IMR-90 (cell line): ENCODE measurements at regions not wholly inside any gene's neighbourhood (a gene's known extent, or its start where the extent isn't known, plus 50 kb on each side); places are given as distances from the start of the nearest gene placed in this dataset.

Experiments used
- ATAC-seq: fragments of 200-7000 bp; cut with Tn5 transposase; 2 replicates; pipeline ENCODE4 v1.9.1; 2020; ENCODE audit warnings: low read depth, mild to moderate bottlenecking, moderate library complexity
- BruUV-seq: library from RNA; stranded (reverse); fragments of 400-500 nt; replicated peaks from 2 replicates; lab custom pipeline; 2021; lab: Mats Ljungman, UMichigan
- CTCF ChIA-PET: fragments of 300-600 bp; formaldehyde crosslinking; extraction: SDS; loops from one replicate; lab custom pipeline; 2021; ENCODE audit warnings: antibody characterized with exemption; lab: Yijun Ruan, JAX
- POLR2A ChIA-PET: fragments of 300-600 bp; sonication (Branson Sonifier 250); formaldehyde crosslinking; loops from one replicate; lab custom pipeline; 2022; ENCODE audit warnings: antibody characterized with exemption; ENCODE audit not compliant: unreplicated experiment; lab: Charles Lee
- DNase-seq: peaks from one replicate; pipeline ENCODE4 v3.0.0; 2013
- H2AFZ ChIP-seq: replicated peaks from 2 replicates; pipeline ENCODE3; 2013; ENCODE audit warnings: low read length, mild to moderate bottlenecking; ENCODE audit not compliant: poor library complexity
- H2AK5ac ChIP-seq: 2 replicates; pipeline ENCODE4 v1.6.1; 2013; ENCODE audit warnings: low read depth, low read length, inconsistent platforms
- H2AK9ac ChIP-seq: replicated peaks from 2 replicates; pipeline ENCODE3; 2013; ENCODE audit warnings: mild to moderate bottlenecking, low read depth, low read length, moderate library complexity; ENCODE audit not compliant: poor library complexity
- H2BK120ac ChIP-seq: 2 replicates; pipeline ENCODE4 v1.6.1; 2013; ENCODE audit warnings: low read depth, low read length, inconsistent platforms
- H2BK15ac ChIP-seq: 3 replicates; pipeline ENCODE4 v1.6.1; 2013; ENCODE audit warnings: low read depth, low read length, inconsistent platforms
- H2BK20ac ChIP-seq: 2 replicates; pipeline ENCODE4 v1.6.1; 2013; ENCODE audit warnings: low read depth, mild to moderate bottlenecking, inconsistent platforms, low read length, moderate library complexity
- H2BK5ac ChIP-seq: 2 replicates; pipeline ENCODE4 v1.6.1; 2013; ENCODE audit warnings: mild to moderate bottlenecking, low read depth, low read length, inconsistent platforms; ENCODE audit not compliant: poor library complexity, severe bottlenecking
- H3K14ac ChIP-seq: replicated peaks from 2 replicates; pipeline ENCODE4 v1.6.1; 2013; ENCODE audit warnings: low read depth, low read length, inconsistent platforms
- H3K18ac ChIP-seq: 2 replicates; pipeline ENCODE4 v1.6.1; 2013; ENCODE audit warnings: low read depth, low read length, control low read depth
- H3K23ac ChIP-seq: 2 replicates; pipeline ENCODE4 v1.6.1; 2013; ENCODE audit warnings: low read depth, low read length, inconsistent platforms
- H3K27ac ChIP-seq: 2 replicates; pipeline ENCODE4 v1.5.1; 2013; ENCODE audit warnings: mild to moderate bottlenecking, control low read depth, low read length; ENCODE audit not compliant: insufficient read depth
- H3K27me3 ChIP-seq: 2 replicates; pipeline ENCODE4 v1.6.1; 2013; ENCODE audit warnings: low read length; ENCODE audit not compliant: control insufficient read depth, insufficient read depth
- H3K36me3 ChIP-seq: 2 replicates; pipeline ENCODE4 v1.6.1; 2013; ENCODE audit warnings: low read length, mixed read lengths; ENCODE audit not compliant: control insufficient read depth, insufficient read depth
- H3K4ac ChIP-seq: 2 replicates; pipeline ENCODE4 v1.6.1; 2013; ENCODE audit warnings: low read depth, low read length, inconsistent platforms
- H3K4me1 ChIP-seq: 2 replicates; pipeline ENCODE4 v1.6.1; 2013; ENCODE audit warnings: low read length, mixed read lengths; ENCODE audit not compliant: control insufficient read depth, insufficient read depth
- H3K4me2 ChIP-seq: 2 replicates; pipeline ENCODE4 v1.6.1; 2013; ENCODE audit warnings: low read depth, mild to moderate bottlenecking, control low read depth, low read length, moderate library complexity
- H3K4me3 ChIP-seq: 2 replicates; pipeline ENCODE4 v1.5.1; 2013; ENCODE audit warnings: low read depth, mild to moderate bottlenecking, control low read depth, low read length, moderate library complexity; ENCODE audit not compliant: insufficient read depth
- H3K56ac ChIP-seq: 2 replicates; pipeline ENCODE4 v1.6.1; 2013; ENCODE audit warnings: low read length, inconsistent platforms; ENCODE audit not compliant: insufficient read depth; ENCODE audit errors: extremely low read depth
- H3K79me1 ChIP-seq, 2 experiments: 2 replicates each; pipeline ENCODE4 v1.6.1; 2013; ENCODE audit warnings: low read length in 2 of 2, inconsistent platforms in 1 of 2, low read depth in 1 of 2
- H3K9ac ChIP-seq: 2 replicates; pipeline ENCODE4 v1.6.1; 2013; ENCODE audit warnings: low read depth, low read length, control low read depth
- H3K9me1 ChIP-seq: 2 replicates; pipeline ENCODE4 v1.6.1; 2013; ENCODE audit warnings: low read length, inconsistent platforms; ENCODE audit not compliant: insufficient read depth
- H3K9me3 ChIP-seq: 2 replicates; pipeline ENCODE4 v1.6.1; 2013; ENCODE audit warnings: low read length; ENCODE audit not compliant: control insufficient read depth, insufficient read depth
- H4K20me1 ChIP-seq: 2 replicates; pipeline ENCODE4 v1.6.1; 2013; ENCODE audit warnings: low read length, inconsistent platforms; ENCODE audit not compliant: insufficient read depth
- H4K5ac ChIP-seq: 2 replicates; pipeline ENCODE4 v1.6.1; 2013; ENCODE audit warnings: mild to moderate bottlenecking, low read depth, low read length, control low read depth
- H4K8ac ChIP-seq, 2 experiments: 2 replicates each; pipeline ENCODE4 v1.6.1; 2013; ENCODE audit warnings: low read depth in 2 of 2, low read length in 2 of 2, control low read depth in 1 of 2, inconsistent platforms in 1 of 2
- H4K91ac ChIP-seq: 2 replicates; pipeline ENCODE4 v1.6.1; 2013; ENCODE audit warnings: low read depth, low read length, inconsistent platforms; ENCODE audit not compliant: insufficient read depth
- CEBPB ChIP-seq: IDR thresholded peaks from 2 replicates; pipeline ENCODE4 v1.6.1; 2012; ENCODE audit warnings: low read depth, low read length, improper control_type of control experiment
- CHD1 ChIP-seq: IDR thresholded peaks from 2 replicates; pipeline ENCODE4 v1.6.1; 2012; ENCODE audit warnings: low read depth, low read length, improper control_type of control experiment
- CTCF ChIP-seq: conservative IDR thresholded peaks from 2 replicates; pipeline ENCODE4 v1.5.1; 2012; ENCODE audit warnings: mild to moderate bottlenecking, low read depth, low read length, improper control_type of control experiment
- ELK1 ChIP-seq: fragments of 150-350 bp; IDR thresholded peaks from 2 replicates; pipeline ENCODE4 v1.6.1; 2016; ENCODE audit warnings: low read depth, mild to moderate bottlenecking, low read length, moderate library complexity, borderline replicate concordance
- FOS ChIP-seq: fragments of 150-350 bp; IDR thresholded peaks from 2 replicates; pipeline ENCODE4 v1.6.1; 2016; ENCODE audit warnings: low read depth, low read length
- MAZ ChIP-seq: IDR thresholded peaks from 2 replicates; pipeline ENCODE4 v1.6.1; 2012; ENCODE audit warnings: low read depth, mild to moderate bottlenecking, low read length, improper control_type of control experiment, moderate library complexity, borderline replicate concordance
- MXI1 ChIP-seq: IDR thresholded peaks from 2 replicates; pipeline ENCODE4 v1.6.1; 2012; ENCODE audit warnings: low read depth, mild to moderate bottlenecking, low read length, moderate library complexity, borderline replicate concordance
- NFE2L2 ChIP-seq: fragments of 150-350 bp; IDR thresholded peaks from 2 replicates; pipeline ENCODE4 v1.6.1; 2016; ENCODE audit warnings: low read depth, mild to moderate bottlenecking, low read length
- POLR2A ChIP-seq: IDR thresholded peaks from 2 replicates; pipeline ENCODE4 v1.6.1; 2012; ENCODE audit warnings: mild to moderate bottlenecking, low read depth, low read length
- RAD21 ChIP-seq: IDR thresholded peaks from 2 replicates; pipeline ENCODE4 v1.6.1; 2012; ENCODE audit warnings: low read length, improper control_type of control experiment
- RCOR1 ChIP-seq: IDR thresholded peaks from 2 replicates; pipeline ENCODE4 v1.6.1; 2012; ENCODE audit warnings: mild to moderate bottlenecking, low read length, improper control_type of control experiment; ENCODE audit not compliant: insufficient replicate concordance
- SMC3 ChIP-seq: fragments of 150-350 bp; IDR thresholded peaks from 2 replicates; pipeline ENCODE4 v1.6.1; 2016; ENCODE audit warnings: low read depth, mild to moderate bottlenecking, antibody characterized with exemption, low read length, moderate library complexity
- USF2 ChIP-seq: fragments of 150-350 bp; IDR thresholded peaks from 2 replicates; pipeline ENCODE4 v1.6.1; 2017; ENCODE audit warnings: mild to moderate bottlenecking, antibody characterized with exemption, low read length, low read depth
- WGBS, 2 experiments: methylation state at CpG; one replicate each; pipeline versions ENCODE4 v1.1.5 to v1.1.7; 2013; ENCODE audit warnings: missing lambda C conversion rate in 2 of 2; ENCODE audit not compliant: insufficient read length in 1 of 2; ENCODE audit errors: extremely low coverage in 2 of 2; 5-methylcytosine and 5-hydroxymethylcytosine counted together
- dilution Hi-C: fragments of 300-500 bp; cut with HindIII; formaldehyde crosslinking; loops from one replicate; pipeline ENCODE4 v1.14.3; 2018; ENCODE audit warnings: low sequenced_read_pairs; ENCODE audit not compliant: unreplicated experiment
- in situ Hi-C: fragments of 300-500 bp; cut with MboI; formaldehyde crosslinking; loops from 3 replicates; pipeline ENCODE4 v1.14.3; 2019; ENCODE audit warnings: low sequenced_read_pairs, inconsistent platforms, mixed read lengths
- intact Hi-C: fragments of 100-400 bp; cut with micrococcal nuclease; formaldehyde crosslinking; loops from 2 replicates; pipeline ENCODE4 v1.10.0; 2022

- no CpG with 5 or more reads among the region's 3 CpGs for WGBS, 2 experiments
- H3K9me1 ChIP-seq = no peaks in the 10 kb centered on the region
- H2AK5ac ChIP-seq = no peak overlapping the region
- no peaks in the 10 kb centered on the region for H4K20me1 ChIP-seq
- no peak overlapping the region for H2BK15ac ChIP-seq
- no peak overlapping the region for H2AFZ ChIP-seq
- ChIA-PET POLR2A (no interaction called here), CTCF (no interaction called here)
- H3K56ac ChIP-seq = no peak overlapping the region
- no peak overlapping the region for H2BK120ac ChIP-seq
- H3K14ac ChIP-seq = no peak overlapping the region
- H3K4me2 ChIP-seq = no peak overlapping the region
- BruUV-seq = no TSS peak
- no peak overlapping the region for H4K5ac ChIP-seq
- no peaks in the 10 kb centered on the region for H3K4me1 ChIP-seq
- ATAC-seq = no peak
- no peak overlapping the region for H3K27ac ChIP-seq
- no peak overlapping the region for H4K91ac ChIP-seq
- H3K79me1 ChIP-seq = no peaks in the 10 kb centered on the region
- no peak overlapping the region for H3K4ac ChIP-seq
- H3K9ac ChIP-seq = no peak overlapping the region
- no peak overlapping the region for H2AK9ac ChIP-seq
- H2BK5ac ChIP-seq = no peak overlapping the region
- no peak for DNase-seq
- H3K27me3 ChIP-seq = no peaks in the 10 kb centered on the region
- intact Hi-C loops (no loop called here), in situ Hi-C loops (loop anchor here (25.0 kb wide), 1 partner anchor 385 kb away; no protein-coding TSS in a partner anchor), dilution Hi-C loops (no loop called here)
- no peak overlapping the region for H4K8ac ChIP-seq
- H3K23ac ChIP-seq = no peak overlapping the region
- no peaks in the 10 kb centered on the region for H3K36me3 ChIP-seq
- no peak overlapping the region for H3K4me3 ChIP-seq
- no peak overlapping the region for H2BK20ac ChIP-seq
- TF ChIP-seq FOS (no peak), NFE2L2 (no peak), USF2 (no peak), RCOR1 (no peak), CEBPB (no peak), MXI1 (no peak), POLR2A (no peak), CTCF (no peak), RAD21 (no peak), CHD1 (no peak), MAZ (no peak), SMC3 (no peak), ELK1 (no peak)
- no peak overlapping the region for H3K18ac ChIP-seq
- H3K9me3 ChIP-seq = peaks cover 31% of the 10 kb centered on the region
Observed at GRCh38 chr17:73997059-73997458, 206.4 kb upstream of the RPL38 start.
